ENCODE measurements at regions not wholly inside any gene's neighbourhood (a gene's known extent, or its start where the extent isn't known, plus 50 kb on each side); places are given as distances from the start of the nearest gene placed in this dataset.
"Not testable (repeated sequence)": the region's sequence is repeated elsewhere in the genome, so short reads cannot be mapped to it uniquely, and the experiment has no call there.

GRCh38 chr11:31953803-31954327 lies 137.0 kb upstream of the RCN1 start:
- Histone ChIP-seq H3K27me3 (no peaks in the 10 kb centered on the region), H3K36me3 (replicated peaks in 1 of 2) (no peaks in the 10 kb centered on the region), H3K4me1 (replicated peaks in 1 of 2) (no peaks in the 10 kb centered on the region), H3K4me3 (no peak overlapping the region), H3K27ac (no peak overlapping the region), H3K9me3 (replicated peaks in 1 of 3) (no peaks in the 10 kb centered on the region)
- no peak for DNase-seq
- WGBS, 4 donors = 65 to 75% (median 71%) methylated on average over 6 of the region's 6 CpGs
- TF ChIP-seq POLR2A (IDR thresholded peaks at IDR 0.05) (no peak), CTCF (IDR thresholded peaks at IDR 0.05) (no peak)
- intact Hi-C loops (cut with DNase I) = no loop called here

- H3K4me3 ChIP-seq; H3K36me3 ChIP-seq (replicated peaks in 1 of 2); intact Hi-C loops (cut with DNase I); H3K9me3 ChIP-seq (replicated peaks in 1 of 3); DNase-seq; H3K27me3 ChIP-seq; H3K4me1 ChIP-seq (replicated peaks in 1 of 2); H3K27ac ChIP-seq: not testable (repeated sequence)
Measured at GRCh38 chr11:31949733-31950200, 138.6 kb upstream of the PAX6 start.

- Histone ChIP-seq H3K27ac (no peak overlapping the region), H3K4me1 (replicated peaks in 1 of 2) (no peaks in the 10 kb centered on the region), H3K9me3 (replicated peaks in 1 of 3) (no peaks in the 10 kb centered on the region), H3K27me3 (no peaks in the 10 kb centered on the region), H3K4me3 (no peak overlapping the region), H3K36me3 (replicated peaks in 1 of 2) (no peaks in the 10 kb centered on the region)
- intact Hi-C loops (cut with DNase I) = no loop called here
- WGBS, 4 donors = 87 to 93% (median 91%) methylated on average over 5 to 6 of the region's 6 CpGs
- DNase-seq = no peak
- TF ChIP-seq POLR2A (IDR thresholded peaks at IDR 0.05) = no peak
- TF ChIP-seq CTCF (IDR thresholded peaks at IDR 0.05) = no peak
Measured at GRCh38 chr11:31947051-31947450, 135.9 kb upstream of the PAX6 start.

- no peak overlapping the region for H3K4me3 ChIP-seq
- no peak for TF ChIP-seq CTCF (IDR thresholded peaks at IDR 0.05)
- no peak for TF ChIP-seq POLR2A (IDR thresholded peaks at IDR 0.05)
- H3K27me3 ChIP-seq = no peaks in the 10 kb centered on the region
- WGBS, 4 donors = 36 to 59% (median 50%) methylated on average over 2 of the region's 2 CpGs
- H3K36me3 ChIP-seq (replicated peaks in 1 of 2) = no peaks in the 10 kb centered on the region
- intact Hi-C loops (cut with DNase I) = no loop called here
- H3K4me1 ChIP-seq (replicated peaks in 1 of 2) = no peaks in the 10 kb centered on the region
- no peak for DNase-seq
- no peak overlapping the region for H3K27ac ChIP-seq
- H3K9me3 ChIP-seq (replicated peaks in 1 of 3) = no peaks in the 10 kb centered on the region
Measured at GRCh38 chr11:31943056-31943780, 132.1 kb upstream of the PAX6 start.

Data from adrenal gland (tissue), 9 donors.